ENCODE measurements at regions not wholly inside any gene's neighbourhood (a gene's known extent, or its start where the extent isn't known, plus 50 kb on each side); places are given as distances from the start of the nearest gene placed in this dataset.
A peak's percentile ranks its signal among the peaks of the same experiment; 100 is the strongest.

GRCh38 chr11:69963533-69964246 is 114.4 kb upstream of the ANO1 start:
- Histone ChIP-seq H3K4me2 (ENCODE audit: low read length, poor library complexity, severe bottlenecking) (no peak overlapping the region), H3K4me3 (ENCODE audit: insufficient read depth in 1 of 2, low read depth in 1 of 2, low read length in 2 of 2) (no peak overlapping the region), H2AK5ac (ENCODE audit: low read length, severe bottlenecking) (no peak overlapping the region), H3K14ac (ENCODE audit: low read length in 2 of 2) (no peak overlapping the region), H2BK15ac (ENCODE audit: low read depth, poor library complexity, severe bottlenecking) (peak overlapping the region; percentile 62), H2BK120ac (ENCODE audit: low read depth, low read length) (no peak overlapping the region), H3K4me1 (ENCODE audit: control insufficient read depth, insufficient read depth, low read depth, low read length) (no peaks in the 10 kb centered on the region), H4K91ac (ENCODE audit: low read length) (no peak overlapping the region), H3K18ac (ENCODE audit: low read depth in 1 of 2, low read length in 2 of 2) (peak overlapping the region in 1 of 2 experiments; percentile 59), H3K27me3 (ENCODE audit: control insufficient read depth in 1 of 2, insufficient read depth in 1 of 2, low read length in 2 of 2) (peaks cover 22 to 41% of the 10 kb centered on the region in 2 experiments), H2BK5ac (ENCODE audit: low read depth, low read length, poor library complexity, severe bottlenecking) (no peak overlapping the region), H2BK12ac (ENCODE audit: low read length in 2 of 2) (no peak overlapping the region), H4K8ac (ENCODE audit: low read length) (peak overlapping the region; percentile 30), H3K9me3 (ENCODE audit: control insufficient read depth, low read length) (peaks cover 8% of the 10 kb centered on the region), H2AFZ (ENCODE audit: low read depth, low read length) (no peak overlapping the region), H3K9ac (ENCODE audit: low read length) (no peak overlapping the region), H3K4ac (ENCODE audit: low read depth in 1 of 2, low read length in 2 of 2) (no peak overlapping the region), H3K23ac (ENCODE audit: low read length in 2 of 2) (no peak overlapping the region), H3K36me3 (ENCODE audit: control insufficient read depth in 1 of 2, insufficient read depth in 2 of 2, low read depth in 1 of 2, low read length in 2 of 2) (no peaks in the 10 kb centered on the region), H3K27ac (ENCODE audit: low read length, poor library complexity, severe bottlenecking) (no peak overlapping the region), H3K79me1 (replicated peaks; ENCODE audit: low read length, poor library complexity, severe bottlenecking) (no peaks in the 10 kb centered on the region)
- peak; percentile 42 for DNase-seq
- WGBS = 30% methylated on average over 8 of the region's 8 CpGs

- Histone ChIP-seq H2AFZ (ENCODE audit: low read depth, low read length) (no peak overlapping the region), H3K4me2 (ENCODE audit: low read length, poor library complexity, severe bottlenecking) (no peak overlapping the region), H3K14ac (ENCODE audit: low read length in 2 of 2) (no peak overlapping the region), H3K4me1 (ENCODE audit: control insufficient read depth, insufficient read depth, low read depth, low read length) (no peaks in the 10 kb centered on the region), H3K9ac (ENCODE audit: low read length) (no peak overlapping the region), H2BK5ac (ENCODE audit: low read depth, low read length, poor library complexity, severe bottlenecking) (no peak overlapping the region), H3K4me3 (ENCODE audit: insufficient read depth in 1 of 2, low read depth in 1 of 2, low read length in 2 of 2) (no peak overlapping the region), H3K9me3 (ENCODE audit: control insufficient read depth, low read length) (peaks cover 2% of the 10 kb centered on the region), H3K79me1 (replicated peaks; ENCODE audit: low read length, poor library complexity, severe bottlenecking) (no peaks in the 10 kb centered on the region), H4K8ac (ENCODE audit: low read length) (no peak overlapping the region), H3K18ac (ENCODE audit: low read depth in 1 of 2, low read length in 2 of 2) (no peak overlapping the region), H3K4ac (ENCODE audit: low read depth in 1 of 2, low read length in 2 of 2) (no peak overlapping the region), H2AK5ac (ENCODE audit: low read length, severe bottlenecking) (no peak overlapping the region), H3K23ac (ENCODE audit: low read length in 2 of 2) (no peak overlapping the region), H2BK12ac (ENCODE audit: low read length in 2 of 2) (no peak overlapping the region), H4K91ac (ENCODE audit: low read length) (no peak overlapping the region), H3K27ac (ENCODE audit: low read length, poor library complexity, severe bottlenecking) (no peak overlapping the region), H2BK120ac (ENCODE audit: low read depth, low read length) (no peak overlapping the region), H2BK15ac (ENCODE audit: low read depth, poor library complexity, severe bottlenecking) (no peak overlapping the region), H3K27me3 (ENCODE audit: control insufficient read depth in 1 of 2, insufficient read depth in 1 of 2, low read length in 2 of 2) (peaks cover 27 to 47% of the 10 kb centered on the region in 2 experiments), H3K36me3 (ENCODE audit: control insufficient read depth in 1 of 2, insufficient read depth in 2 of 2, low read depth in 1 of 2, low read length in 2 of 2) (no peaks in the 10 kb centered on the region)
- WGBS = 94% methylated on average over 6 of the region's 6 CpGs
- no peak for DNase-seq
Observed at GRCh38 chr11:69964247-69964643, 113.9 kb upstream of the ANO1 start.

GRCh38 chr11:69965821-69966582 is 112.1 kb upstream of the ANO1 start:
- no peak overlapping the region for H3K9ac ChIP-seq (ENCODE audit: low read length)
- H4K91ac ChIP-seq (ENCODE audit: low read length) = no peak overlapping the region
- H3K23ac ChIP-seq (ENCODE audit: low read length in 2 of 2) = no peak overlapping the region
- no peak overlapping the region for H3K14ac ChIP-seq (ENCODE audit: low read length in 2 of 2)
- H3K27me3 ChIP-seq (ENCODE audit: control insufficient read depth in 1 of 2, insufficient read depth in 1 of 2, low read length in 2 of 2) = peaks cover 35 to 61% of the 10 kb centered on the region in 2 experiments
- H2BK5ac ChIP-seq (ENCODE audit: low read depth, low read length, poor library complexity, severe bottlenecking) = no peak overlapping the region
- H2BK120ac ChIP-seq (ENCODE audit: low read depth, low read length) = no peak overlapping the region
- no peak overlapping the region for H3K4me2 ChIP-seq (ENCODE audit: low read length, poor library complexity, severe bottlenecking)
- H3K4me1 ChIP-seq (ENCODE audit: control insufficient read depth, insufficient read depth, low read depth, low read length) = peaks cover 5% of the 10 kb centered on the region
- H2BK12ac ChIP-seq (ENCODE audit: low read length in 2 of 2) = no peak overlapping the region
- H3K18ac ChIP-seq (ENCODE audit: low read depth in 1 of 2, low read length in 2 of 2) = no peak overlapping the region
- H2BK15ac ChIP-seq (ENCODE audit: low read depth, poor library complexity, severe bottlenecking) = peak overlapping the region; percentile 74
- no peak overlapping the region for H3K4me3 ChIP-seq (ENCODE audit: insufficient read depth in 1 of 2, low read depth in 1 of 2, low read length in 2 of 2)
- H3K27ac ChIP-seq (ENCODE audit: low read length, poor library complexity, severe bottlenecking) = no peak overlapping the region
- H3K9me3 ChIP-seq (ENCODE audit: control insufficient read depth, low read length) = no peaks in the 10 kb centered on the region
- H3K36me3 ChIP-seq (ENCODE audit: control insufficient read depth in 1 of 2, insufficient read depth in 2 of 2, low read depth in 1 of 2, low read length in 2 of 2) = no peaks in the 10 kb centered on the region
- no peak overlapping the region for H4K8ac ChIP-seq (ENCODE audit: low read length)
- no peak for DNase-seq
- 88% methylated on average over 17 of the region's 20 CpGs for WGBS
- no peak overlapping the region for H2AFZ ChIP-seq (ENCODE audit: low read depth, low read length)
- no peak overlapping the region for H2AK5ac ChIP-seq (ENCODE audit: low read length, severe bottlenecking)
- no peak overlapping the region for H3K4ac ChIP-seq (ENCODE audit: low read depth in 1 of 2, low read length in 2 of 2)
- no peaks in the 10 kb centered on the region for H3K79me1 ChIP-seq (replicated peaks; ENCODE audit: low read length, poor library complexity, severe bottlenecking)

GRCh38 chr11:69966583-69966835 is 111.6 kb upstream of the ANO1 start:
- Histone ChIP-seq H3K18ac (ENCODE audit: low read depth in 1 of 2, low read length in 2 of 2) (no peak overlapping the region), H3K9me3 (ENCODE audit: control insufficient read depth, low read length) (no peaks in the 10 kb centered on the region), H3K4me3 (ENCODE audit: insufficient read depth in 1 of 2, low read depth in 1 of 2, low read length in 2 of 2) (no peak overlapping the region), H3K9ac (ENCODE audit: low read length) (no peak overlapping the region), H3K4me2 (ENCODE audit: low read length, poor library complexity, severe bottlenecking) (no peak overlapping the region), H2BK12ac (ENCODE audit: low read length in 2 of 2) (no peak overlapping the region), H4K91ac (ENCODE audit: low read length) (no peak overlapping the region), H3K14ac (ENCODE audit: low read length in 2 of 2) (no peak overlapping the region), H2BK15ac (ENCODE audit: low read depth, poor library complexity, severe bottlenecking) (no peak overlapping the region), H4K8ac (ENCODE audit: low read length) (no peak overlapping the region), H3K27me3 (ENCODE audit: control insufficient read depth in 1 of 2, insufficient read depth in 1 of 2, low read length in 2 of 2) (peaks cover 36 to 64% of the 10 kb centered on the region in 2 experiments), H2AK5ac (ENCODE audit: low read length, severe bottlenecking) (no peak overlapping the region), H3K23ac (ENCODE audit: low read length in 2 of 2) (no peak overlapping the region), H3K27ac (ENCODE audit: low read length, poor library complexity, severe bottlenecking) (no peak overlapping the region), H3K4me1 (ENCODE audit: control insufficient read depth, insufficient read depth, low read depth, low read length) (peaks cover 5% of the 10 kb centered on the region), H3K4ac (ENCODE audit: low read depth in 1 of 2, low read length in 2 of 2) (peak overlapping the region in 1 of 2 experiments; percentile 24), H3K36me3 (ENCODE audit: control insufficient read depth in 1 of 2, insufficient read depth in 2 of 2, low read depth in 1 of 2, low read length in 2 of 2) (no peaks in the 10 kb centered on the region), H2BK120ac (ENCODE audit: low read depth, low read length) (no peak overlapping the region), H2BK5ac (ENCODE audit: low read depth, low read length, poor library complexity, severe bottlenecking) (no peak overlapping the region), H3K79me1 (replicated peaks; ENCODE audit: low read length, poor library complexity, severe bottlenecking) (no peaks in the 10 kb centered on the region), H2AFZ (ENCODE audit: low read depth, low read length) (no peak overlapping the region)
- DNase-seq = no peak
- WGBS = 100% methylated on average over 4 of the region's 4 CpGs
